Stimulated activated naive CD8-positive, alpha-beta T cell treated with anti-CD3 and anti-CD28 coated beads, Interleukin-15, Interleukin-2, amounts not matched to agents 100 U/mL and 50 U/mL, for 24 hours (primary cell): ENCODE measurements at regions not wholly inside any gene's neighbourhood (a gene's known extent, or its start where the extent isn't known, plus 50 kb on each side); places are given as distances from the start of the nearest gene placed in this dataset.

Experiments used
- ATAC-seq: fragments of 150-1000 bp; cut with Tn5 transposase; one replicate; pipeline ENCODE4 v1.10.0; 2021
- DNase-seq: peaks from one replicate; pipeline ENCODE4 v3.0.0; 2021

DNA sequence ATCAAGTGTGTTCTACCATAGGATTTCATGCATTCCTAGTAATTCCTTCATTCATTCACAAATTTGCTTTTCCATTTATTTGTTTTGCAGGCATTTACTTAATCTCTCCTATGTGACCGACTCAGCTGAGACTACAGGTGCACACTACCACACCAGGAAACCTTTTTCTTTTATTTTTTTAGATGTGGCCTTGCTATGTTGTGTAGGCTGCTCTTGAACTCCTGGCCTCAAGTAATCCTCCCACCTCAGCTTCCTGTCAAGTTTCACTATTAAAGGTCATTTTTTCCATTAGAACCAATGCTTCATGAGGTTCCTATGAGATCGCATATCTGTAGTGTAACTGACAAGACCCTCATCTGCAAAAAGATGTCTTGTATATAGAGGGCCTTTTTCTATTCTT, 1218.7 kb downstream of the VRK1 start:
- ATAC-seq (peak; percentile 41), DNase-seq (no peak)

DNA sequence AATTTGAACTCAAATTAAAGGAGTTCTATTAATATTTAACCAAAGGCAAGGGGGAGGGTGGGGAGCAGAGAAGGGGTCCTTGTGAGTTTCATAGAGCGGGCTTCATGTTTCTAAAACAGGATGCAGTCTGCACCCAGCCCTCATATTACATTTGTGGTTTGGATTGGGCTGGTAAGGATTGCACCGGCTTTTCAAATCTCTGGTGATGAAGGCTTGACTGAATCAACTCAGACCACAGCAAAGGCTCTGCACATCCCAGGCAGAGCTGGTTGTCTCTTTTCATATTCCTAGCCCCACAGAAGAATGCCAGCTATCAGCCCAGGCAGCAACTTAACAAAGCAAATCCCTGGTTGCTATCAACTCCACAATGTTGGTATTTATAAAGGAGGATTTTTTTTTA, 1221.4 kb downstream of the VRK1 start:
- DNase-seq = peak; percentile 31
- peak; percentile 95 for ATAC-seq

DNA sequence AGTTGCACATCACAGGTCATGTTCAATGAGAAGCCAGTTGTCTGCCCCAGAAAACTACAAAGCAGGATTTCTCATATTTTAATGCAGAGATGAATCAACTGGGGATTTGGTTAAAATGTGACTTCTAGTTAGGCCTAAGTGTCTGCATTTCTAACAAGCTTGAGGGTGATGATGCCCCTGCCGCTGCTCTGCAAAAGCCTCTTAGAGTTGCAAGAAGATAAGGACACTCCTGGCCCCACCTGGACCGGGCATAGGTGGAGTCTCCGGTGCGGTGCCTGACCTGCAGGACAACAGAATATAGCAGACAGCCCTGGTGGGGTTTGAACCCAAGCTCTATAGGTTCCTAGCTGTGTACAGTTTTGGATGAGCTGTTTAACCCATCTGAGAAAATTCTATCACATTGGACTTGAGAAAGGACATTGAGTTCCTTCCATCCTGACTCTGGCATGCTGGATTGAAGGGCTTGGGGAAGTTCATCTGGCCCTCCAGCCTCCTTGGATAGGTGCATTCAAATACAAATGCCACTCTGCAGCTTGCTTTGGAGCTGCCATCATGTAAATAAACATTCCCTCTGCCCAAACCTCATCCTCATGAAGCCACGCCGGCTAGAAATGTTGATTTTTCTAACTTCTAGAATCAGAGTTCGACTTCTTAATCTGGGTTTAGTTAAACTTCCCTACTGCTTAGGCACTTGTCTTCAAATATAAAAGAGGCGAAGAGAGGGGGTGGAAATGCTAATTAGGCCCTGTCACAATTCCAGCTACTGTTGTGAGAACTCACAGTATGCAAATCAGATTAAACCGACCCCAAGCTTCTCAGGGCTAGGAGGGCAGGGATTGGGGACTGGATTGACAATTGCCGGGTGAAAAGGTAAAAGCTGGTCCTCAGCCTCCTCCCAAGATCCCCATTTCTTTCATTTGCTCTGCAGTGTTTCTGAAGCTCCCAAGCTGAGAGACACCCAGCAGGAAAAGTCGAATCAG, 1225.6 kb downstream of the VRK1 start:
- DNase-seq (no peak), ATAC-seq (no peak)

DNA sequence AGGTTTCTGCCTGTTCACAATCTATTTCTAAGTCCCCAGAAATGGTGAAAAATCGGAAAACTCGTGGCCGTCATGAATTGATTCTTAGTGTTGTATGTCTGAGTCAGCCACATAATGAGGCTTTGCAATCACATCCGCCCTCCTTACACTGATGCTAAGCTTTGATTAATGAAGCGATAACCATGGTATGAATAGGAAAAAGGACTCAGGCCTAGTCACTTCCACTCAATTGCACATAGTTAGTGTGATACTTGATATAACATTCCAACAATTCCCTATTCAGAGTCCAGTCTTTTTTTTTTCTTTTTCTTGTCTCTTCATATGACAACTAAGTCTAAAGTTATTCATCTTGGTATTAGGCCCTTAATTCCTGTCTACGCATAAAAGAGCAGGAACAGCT, 1231.0 kb downstream of the VRK1 start:
- DNase-seq = no peak
- no peak for ATAC-seq

DNA sequence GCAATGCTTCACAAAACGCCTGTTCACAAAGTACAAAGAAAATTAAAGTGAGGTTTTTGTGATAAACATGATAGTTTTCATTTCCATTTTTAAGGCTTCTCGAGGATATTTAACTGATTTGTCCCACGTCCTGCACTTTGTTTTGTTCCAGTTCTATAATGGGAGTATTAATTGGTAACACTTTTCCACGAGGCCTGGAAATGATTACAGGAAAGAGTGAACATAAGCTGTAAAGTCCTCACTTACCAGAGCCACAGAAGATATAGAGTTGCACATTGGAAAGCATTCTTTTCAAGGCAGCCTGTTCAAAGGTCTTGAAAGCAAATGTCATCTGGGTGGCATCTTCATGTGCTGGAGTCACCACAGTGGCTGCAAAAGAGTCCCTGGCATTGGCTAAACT, 1236.6 kb downstream of the BCL11B start:
- ATAC-seq = no peak
- DNase-seq = no peak

DNA sequence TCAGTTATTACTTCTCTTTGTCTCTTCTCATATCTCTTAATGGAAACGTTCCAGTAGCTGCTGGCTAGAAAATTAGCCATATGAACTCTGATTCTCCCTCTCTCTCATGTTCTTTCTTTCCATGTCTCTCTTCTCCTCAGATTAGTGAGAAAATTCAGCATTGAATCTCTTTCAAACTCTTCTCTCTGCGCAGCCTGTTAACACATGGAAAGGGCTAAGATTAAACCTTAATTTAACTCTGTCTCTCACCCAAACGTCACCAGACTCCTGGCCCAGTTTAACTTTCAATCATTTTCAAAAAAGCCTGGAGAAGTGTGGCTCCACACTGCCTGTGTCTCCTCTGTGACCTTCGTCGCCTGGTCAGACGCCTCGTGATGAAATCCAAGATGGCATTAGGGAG, 1234.2 kb downstream of the BCL11B start:
- ATAC-seq (no peak), DNase-seq (no peak)

DNA sequence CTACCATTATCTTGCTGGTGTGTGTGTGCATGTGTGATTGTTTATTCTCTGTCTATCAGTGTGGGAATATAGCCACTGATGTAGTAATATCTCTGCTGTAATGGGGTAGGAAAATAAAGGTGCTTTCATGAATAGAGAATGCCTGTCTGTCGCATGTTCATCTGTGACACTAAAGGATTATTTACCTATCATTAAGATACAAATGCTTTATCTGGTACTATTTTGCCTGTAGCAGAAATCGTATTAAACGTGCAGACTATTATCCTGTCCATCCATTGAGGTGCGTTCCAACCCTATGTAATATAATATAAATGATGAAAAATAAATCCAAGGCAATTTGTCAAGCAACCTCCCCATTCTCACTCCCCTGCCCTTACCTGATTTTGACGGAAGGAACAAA, 1215.1 kb downstream of the BCL11B start:
- no peak for ATAC-seq

DNA sequence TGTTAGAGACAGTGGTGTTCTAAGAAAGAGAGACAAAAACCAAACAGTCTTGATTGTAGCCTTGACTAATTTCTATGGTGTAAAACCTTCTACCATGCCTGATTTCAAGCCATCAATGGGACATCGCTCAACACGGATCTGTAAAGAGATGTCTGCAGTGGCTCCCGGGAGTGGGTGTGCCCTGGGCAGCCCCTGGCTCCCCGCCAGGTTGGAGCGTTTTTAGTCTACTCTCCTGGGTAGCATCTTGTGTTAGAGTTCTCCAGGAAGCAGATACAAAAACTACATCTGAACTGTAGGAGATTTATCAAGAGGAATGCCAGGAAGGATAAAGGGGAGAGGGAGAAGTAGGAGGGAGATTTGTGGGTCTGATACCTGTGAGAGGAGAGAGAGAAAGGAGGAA, 1212.9 kb downstream of the BCL11B start:
- no peak for ATAC-seq
- DNase-seq = no peak

More for the DNA sequence above, 1215.1 kb downstream of the BCL11B start:
- DNase-seq = no peak

DNA sequence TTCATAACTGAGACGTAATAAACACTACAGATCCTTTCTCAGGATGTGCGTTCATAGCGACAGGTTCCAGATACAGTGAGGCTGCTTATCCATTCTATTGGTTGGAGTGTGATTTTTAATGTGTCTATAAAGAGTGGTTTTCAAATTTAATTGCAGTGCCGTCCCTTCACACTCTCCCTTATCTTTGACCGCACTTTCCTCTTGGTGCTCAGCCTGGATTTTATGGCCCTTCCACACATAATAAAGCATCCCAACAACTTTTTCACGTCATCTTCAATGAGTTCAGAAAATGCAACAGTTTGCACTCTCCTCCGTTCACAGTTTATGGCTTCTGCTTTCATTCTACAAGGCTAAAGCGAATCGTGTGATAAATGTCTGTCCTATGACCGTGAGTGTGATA, 1209.9 kb downstream of the BCL11B start:
- ATAC-seq (no peak), DNase-seq (no peak)

DNA sequence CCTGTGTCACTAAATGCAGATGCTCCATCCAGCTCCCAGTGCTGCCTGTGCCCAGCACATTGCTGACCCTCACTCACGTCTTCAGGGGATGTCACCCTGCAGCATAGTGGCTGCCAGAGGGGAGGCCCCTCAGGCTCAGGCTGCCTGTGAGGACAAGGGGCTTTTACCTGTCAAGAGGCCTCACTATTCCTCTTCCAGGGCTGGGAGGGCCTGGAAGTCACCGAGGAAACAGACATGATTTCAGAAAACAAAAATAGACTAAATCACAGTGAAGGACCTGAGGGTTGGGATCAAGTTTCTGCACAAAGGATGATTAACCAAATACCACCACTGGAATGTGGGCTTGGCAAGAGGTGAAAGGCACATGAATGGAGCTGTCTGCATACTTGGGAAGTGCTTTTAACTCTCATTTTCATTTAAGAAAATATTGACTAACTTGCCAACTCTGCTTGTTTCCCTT, 1202.3 kb downstream of the BCL11B start:
- ATAC-seq = no peak
- DNase-seq = no peak

DNA sequence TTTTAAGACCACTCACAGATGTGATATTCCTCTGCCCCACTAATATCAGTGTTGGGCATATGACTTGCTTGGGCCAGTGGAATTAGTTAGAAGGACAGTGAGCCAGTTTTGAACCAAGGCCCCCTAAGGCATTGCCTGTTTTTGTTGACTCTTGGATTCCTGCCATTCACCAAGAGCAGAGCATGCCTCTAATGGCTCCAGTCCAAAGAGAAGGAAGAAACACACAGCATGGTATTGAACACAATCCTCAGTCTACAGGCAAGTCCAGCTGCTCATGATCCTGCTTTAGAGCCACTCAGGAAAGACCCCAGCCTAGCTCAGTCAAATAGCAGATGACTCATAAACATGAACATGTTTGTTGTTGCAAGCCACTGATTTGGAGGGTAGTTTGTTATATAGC, 1201.5 kb downstream of the BCL11B start:
- no peak for DNase-seq
- ATAC-seq = no peak

DNA sequence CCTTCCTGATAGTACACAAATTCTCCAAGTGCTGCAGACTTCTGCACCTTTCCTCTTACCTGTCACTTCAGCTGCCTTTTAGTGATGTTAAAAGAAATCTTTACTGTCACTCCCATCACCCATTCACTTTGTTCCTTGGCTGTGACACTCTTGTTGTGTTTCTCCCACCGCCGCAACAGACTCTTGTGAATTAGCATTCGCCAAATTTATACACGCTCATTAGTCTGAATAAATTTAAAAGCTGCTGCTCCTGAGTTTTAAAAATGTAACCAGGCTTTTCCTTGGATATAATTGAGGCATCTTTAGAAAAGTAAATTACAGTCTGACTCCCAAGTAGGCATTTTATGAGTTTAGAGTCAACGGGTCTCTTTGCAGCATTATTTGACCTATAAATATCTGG, 1197.9 kb downstream of the BCL11B start:
- DNase-seq (no peak), ATAC-seq (no peak)

DNA sequence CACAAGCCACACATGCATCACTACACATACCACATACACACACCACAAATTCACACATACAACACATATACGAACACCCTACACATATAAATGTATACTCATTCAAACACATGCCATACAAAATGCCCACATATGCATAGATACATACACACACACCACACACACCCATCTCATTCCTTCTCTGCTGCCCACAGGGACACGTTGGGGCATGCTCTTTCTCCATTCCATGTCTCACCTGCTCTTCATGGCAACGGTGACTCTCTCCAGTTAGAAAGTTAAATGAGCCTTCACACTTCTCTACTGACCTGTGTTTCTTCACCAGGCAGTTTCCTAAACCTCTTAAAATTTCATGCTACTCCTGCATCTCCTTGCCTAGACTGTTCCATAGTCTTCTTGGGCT, 1194.8 kb downstream of the BCL11B start:
- no peak for DNase-seq
- no peak for ATAC-seq

DNA sequence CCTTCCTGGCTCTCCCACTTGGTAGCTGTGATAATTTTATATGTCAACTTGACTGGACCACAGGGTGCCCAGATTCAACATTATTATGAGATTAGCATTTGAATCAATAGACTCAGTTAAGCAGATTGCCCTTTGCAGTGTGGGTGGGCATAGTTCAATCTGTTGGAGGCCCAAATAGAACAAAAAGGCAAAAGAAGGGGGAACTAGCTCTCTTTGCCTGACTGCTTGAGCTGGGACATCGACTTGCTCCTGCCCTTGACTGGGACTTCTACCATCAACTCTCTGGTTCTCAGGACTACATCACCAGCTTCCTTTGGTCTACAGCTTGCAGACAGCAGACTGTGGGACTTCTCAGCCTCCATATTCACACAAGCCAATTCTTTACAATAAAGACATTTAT, 1189.2 kb downstream of the BCL11B start:
- ATAC-seq (no peak), DNase-seq (no peak)

DNA sequence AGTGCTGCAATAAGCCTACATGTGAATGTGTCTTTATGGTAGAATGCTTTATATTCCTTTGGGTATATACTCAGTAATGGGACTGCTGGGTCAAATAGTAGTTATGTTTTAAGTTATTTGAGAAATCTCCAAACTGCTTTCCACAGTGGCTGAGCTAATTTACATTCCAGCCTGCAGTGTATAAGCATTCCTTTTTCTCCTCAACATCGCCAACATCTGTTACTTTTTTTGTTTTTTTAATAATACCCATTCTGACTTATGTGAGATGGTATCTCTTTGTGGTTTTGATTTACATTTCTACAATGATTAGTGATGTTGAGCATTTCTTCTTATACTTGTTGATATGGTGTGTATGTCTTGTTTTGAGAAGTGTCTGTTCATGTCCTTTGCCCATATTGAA, 1186.2 kb downstream of the BCL11B start:
- DNase-seq (no peak), ATAC-seq (no peak)

DNA sequence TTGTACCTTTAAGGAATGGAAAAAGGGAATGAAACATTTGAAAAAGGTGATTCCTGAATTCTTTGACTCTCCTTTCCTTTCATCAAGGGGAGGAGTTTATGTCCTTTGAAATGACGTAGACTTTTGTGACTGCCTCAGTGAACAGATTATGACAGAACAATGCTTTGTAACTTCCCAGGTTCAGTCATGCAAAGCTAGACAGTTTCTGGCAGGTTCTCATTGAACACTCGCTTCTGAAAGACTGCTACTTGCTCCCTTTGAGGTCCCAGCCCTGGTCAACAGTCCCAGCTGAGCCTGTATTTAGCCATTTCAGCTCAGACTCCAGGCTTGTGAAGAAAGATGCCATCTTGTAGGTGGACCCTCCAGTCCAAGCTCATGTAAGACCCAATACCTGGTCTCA, 1178.9 kb downstream of the BCL11B start:
- no peak for DNase-seq
- no peak for ATAC-seq

DNA sequence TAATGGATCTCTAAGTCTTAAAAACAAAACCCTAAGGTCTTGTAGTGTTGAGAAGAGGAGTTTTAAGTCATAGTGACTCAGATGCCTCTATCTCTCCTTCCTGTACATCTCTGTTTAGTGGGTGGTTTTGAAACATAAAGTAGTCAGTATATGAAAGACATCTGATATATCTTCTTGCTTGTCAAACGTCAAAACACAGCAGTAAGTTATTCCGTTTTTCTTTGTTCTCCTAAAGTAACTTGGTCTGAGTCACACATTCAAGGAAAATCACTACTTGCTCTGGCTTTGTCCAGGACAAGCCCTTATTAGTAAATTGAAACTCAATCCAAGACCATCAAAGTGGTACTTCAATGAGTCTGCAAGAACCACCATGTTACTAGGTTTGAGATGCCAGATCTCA, 1172.5 kb downstream of the BCL11B start:
- no peak for DNase-seq
- peak; percentile 89 for ATAC-seq

DNA sequence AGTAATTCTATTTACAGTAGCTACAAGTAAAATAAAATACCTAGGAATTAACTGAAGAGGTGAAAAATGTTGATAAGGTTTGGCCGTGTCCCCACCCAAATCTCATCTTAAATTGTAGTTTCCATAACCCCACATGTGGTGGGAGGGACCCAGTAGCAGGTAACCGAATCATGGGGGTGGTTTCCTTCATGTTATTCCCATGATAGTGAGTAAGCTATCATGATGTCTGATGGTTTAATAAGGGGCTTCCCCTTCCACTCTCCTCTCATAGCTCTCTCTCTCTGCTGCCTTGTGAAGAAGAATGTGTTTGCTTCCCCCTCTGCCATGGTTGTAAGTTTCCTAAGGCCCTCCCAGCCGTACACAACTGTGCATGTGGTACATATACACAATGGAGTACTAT, 1170.7 kb downstream of the BCL11B start:
- DNase-seq (no peak), ATAC-seq (peak; percentile 69)

DNA sequence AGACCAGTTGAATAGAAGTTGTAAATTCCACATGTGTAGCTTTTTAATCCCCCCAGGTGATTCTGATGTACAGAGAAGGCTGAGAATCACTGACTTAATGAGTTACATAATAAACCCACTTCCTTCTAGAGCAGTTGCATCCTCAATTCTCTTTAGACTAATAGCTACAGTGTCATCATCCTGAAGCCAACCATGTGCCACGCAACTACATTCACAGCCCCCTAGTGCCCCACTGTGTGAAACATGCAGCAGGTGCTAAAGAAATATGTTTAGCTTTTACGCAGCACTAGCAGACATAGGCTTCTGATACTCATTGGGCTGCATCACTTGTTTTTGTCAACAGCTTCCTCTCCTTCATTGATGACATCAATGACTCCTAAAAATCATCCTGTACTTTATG, 1168.3 kb downstream of the BCL11B start:
- DNase-seq (no peak), ATAC-seq (no peak)

DNA sequence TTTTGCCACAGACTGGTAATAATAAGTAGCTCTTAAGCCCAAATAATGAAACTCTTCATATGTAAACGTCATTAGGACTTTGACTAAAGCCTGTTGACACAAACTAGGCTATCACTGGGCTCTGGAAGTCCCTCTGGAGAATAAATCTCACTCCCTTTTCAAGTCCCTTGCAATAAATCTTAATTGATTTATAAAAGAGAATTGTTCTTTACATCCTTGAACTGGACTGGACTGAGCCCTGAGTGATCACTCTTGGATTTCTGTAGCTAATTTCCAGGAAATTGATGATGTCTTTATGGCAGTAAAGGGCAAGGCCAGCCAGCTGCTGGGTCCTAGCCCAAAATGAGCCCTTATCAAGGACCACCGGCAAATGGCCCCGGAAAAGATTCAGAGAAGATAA, 1162.7 kb downstream of the BCL11B start:
- no peak for DNase-seq

DNA sequence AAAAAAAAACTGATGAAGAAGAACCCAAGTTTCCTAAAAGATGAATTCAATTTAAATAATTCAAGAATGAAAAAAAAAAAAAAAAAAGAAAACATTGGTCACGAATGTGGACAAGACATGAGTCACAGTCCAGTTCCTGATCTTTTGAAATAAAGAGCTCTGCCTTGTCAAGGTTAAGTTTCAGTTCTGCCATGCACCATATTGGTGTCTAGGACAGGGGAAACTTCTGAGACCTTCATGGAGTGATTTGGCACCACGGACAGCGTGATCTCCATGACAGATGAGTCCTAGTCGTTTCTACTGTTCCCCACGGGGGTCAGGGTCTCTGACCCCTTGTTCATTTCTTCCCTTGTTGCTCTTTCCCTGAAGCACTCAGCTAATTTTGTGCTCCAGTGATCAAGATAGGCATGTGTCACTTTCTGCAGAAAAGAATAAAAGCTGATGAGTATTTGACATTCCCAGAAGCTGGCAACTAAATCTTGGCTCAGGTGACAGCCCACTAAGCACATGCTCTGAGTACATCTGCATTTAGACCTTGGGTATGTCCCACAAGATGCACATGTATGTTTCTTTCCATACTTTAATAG, 1159.7 kb downstream of the BCL11B start:
- DNase-seq (no peak), ATAC-seq (no peak)

More for the DNA sequence above, 1162.7 kb downstream of the BCL11B start:
- no peak for ATAC-seq

DNA sequence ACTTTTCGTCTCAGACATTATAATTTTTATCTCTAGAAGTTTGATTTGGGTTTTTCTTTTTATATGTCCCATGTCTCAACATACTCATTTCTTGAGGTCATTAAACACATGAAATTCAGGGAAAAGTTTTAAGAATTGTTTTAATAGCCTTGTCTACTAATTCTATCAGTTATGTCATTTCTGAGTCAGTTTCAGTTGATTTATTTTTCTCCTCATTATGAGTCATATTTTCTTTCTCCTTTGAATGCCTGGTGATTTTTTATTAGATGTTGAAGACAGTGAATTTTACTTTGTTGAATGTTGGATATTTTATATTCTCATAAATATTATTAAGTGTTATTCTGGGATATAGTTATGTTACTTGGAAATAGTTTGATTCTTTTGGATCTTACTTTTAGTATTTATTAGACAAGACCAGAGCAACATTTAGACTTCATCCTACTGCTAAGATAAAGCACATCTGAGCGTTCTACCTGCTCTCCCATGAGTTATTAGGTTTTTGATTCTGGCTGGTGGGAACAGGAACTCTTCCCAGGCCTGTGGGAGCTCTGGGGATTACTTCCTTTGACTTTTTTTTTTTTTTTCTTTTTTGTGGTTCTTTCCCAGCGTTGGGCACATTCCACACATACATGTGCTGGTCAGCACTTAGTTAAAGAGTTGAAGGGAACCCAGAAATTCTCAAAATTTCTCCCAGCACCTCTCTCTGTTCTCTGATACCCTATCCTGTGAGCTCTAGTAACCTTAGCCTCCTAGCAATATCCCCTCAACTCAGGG, 1157.7 kb downstream of the BCL11B start:
- ATAC-seq (no peak), DNase-seq (no peak)

DNA sequence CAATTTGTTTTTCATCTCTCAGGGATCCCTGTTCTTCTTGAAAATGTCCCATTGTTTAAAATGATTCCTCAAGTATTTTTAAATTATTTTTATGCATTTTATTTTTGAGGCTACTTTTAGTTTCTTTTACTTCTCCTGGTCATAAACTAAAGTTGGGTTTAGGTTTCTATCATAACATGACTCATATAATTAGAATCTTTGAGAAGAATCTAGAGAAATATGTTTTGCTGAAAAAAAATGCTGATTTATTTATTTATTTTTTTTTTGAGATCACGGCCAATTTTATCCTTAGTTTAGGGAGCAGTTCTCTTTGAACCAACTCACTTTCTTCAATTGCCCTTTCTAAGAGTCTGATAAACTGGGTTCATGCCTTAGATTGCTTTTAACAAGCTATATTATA, 1157.1 kb downstream of the BCL11B start:
- DNase-seq (no peak), ATAC-seq (no peak)
